HG03139 (cell line): ENCODE measurements at regions not wholly inside any gene's neighbourhood (a gene's known extent, or its start where the extent isn't known, plus 50 kb on each side); places are given as distances from the start of the nearest gene placed in this dataset.

Experiments used
- ATAC-seq: cut with Tn5 transposase; IDR thresholded peaks from one replicate; pipeline ENCODE4 v1.9.1; 2021; ENCODE audit not compliant: unreplicated experiment

GRCh38 chr16:80427795-80428194 lies 113.0 kb upstream of the DYNLRB2 start:
- no peak for ATAC-seq

GRCh38 chr16:80418517-80419355 lies 122.1 kb upstream of the DYNLRB2 start:
- ATAC-seq: no peak

- ATAC-seq: no peak
These were observed 123.0 kb upstream of the DYNLRB2 start for GRCh38 chr16:80417706-80418271.

- no peak for ATAC-seq
These were observed 132.8 kb upstream of the DYNLRB2 start for GRCh38 chr16:80408014-80408413.

- ATAC-seq: no peak
These were observed 133.4 kb upstream of the DYNLRB2 start for GRCh38 chr16:80407265-80407987.

GRCh38 chr16:80404847-80405246 lies 135.9 kb upstream of the DYNLRB2 start:
- no peak for ATAC-seq

- ATAC-seq: no peak
These were observed 136.9 kb upstream of the DYNLRB2 start for GRCh38 chr16:80403894-80404293.

GRCh38 chr16:80390871-80391489 lies 149.8 kb upstream of the DYNLRB2 start:
- ATAC-seq: no peak

- no peak for ATAC-seq
These were observed 150.7 kb upstream of the DYNLRB2 start for GRCh38 chr16:80390046-80390445.

- ATAC-seq: no peak
These were observed 151.5 kb upstream of the DYNLRB2 start for GRCh38 chr16:80389338-80389737.

- ATAC-seq: no peak
These were observed 153.4 kb upstream of the DYNLRB2 start for GRCh38 chr16:80387318-80387921.

- ATAC-seq: no peak
These were observed 155.9 kb upstream of the DYNLRB2 start for GRCh38 chr16:80384862-80385261.

GRCh38 chr16:80380514-80380913 lies 160.3 kb upstream of the DYNLRB2 start:
- no peak for ATAC-seq

GRCh38 chr16:80377096-80377956 lies 163.5 kb upstream of the DYNLRB2 start:
- ATAC-seq: no peak

GRCh38 chr16:80375973-80376372 lies 164.8 kb upstream of the DYNLRB2 start:
- no peak for ATAC-seq

GRCh38 chr16:80375513-80375912 lies 165.3 kb upstream of the DYNLRB2 start:
- ATAC-seq: no peak

- ATAC-seq: no peak
These were observed 168.5 kb upstream of the DYNLRB2 start for GRCh38 chr16:80372341-80372740.

- ATAC-seq: no peak
These were observed 171.4 kb upstream of the DYNLRB2 start for GRCh38 chr16:80369138-80369958.

- ATAC-seq: no peak
These were observed 173.6 kb upstream of the DYNLRB2 start for GRCh38 chr16:80367037-80367658.
